ENCODE measurements at regions not wholly inside any gene's neighbourhood (a gene's known extent, or its start where the extent isn't known, plus 50 kb on each side); places are given as distances from the start of the nearest gene placed in this dataset.

GRCh38 chr13:79241697-79242096 is 164.4 kb downstream of the RBM26 start:
- no peak overlapping the region for H3K4me3 ChIP-seq (ENCODE audit: extremely low read depth in 1 of 4, insufficient read depth in 2 of 4, low read depth in 3 of 4, low read length in 4 of 4)
- FAIRE-seq (no peak), DNase-seq (ENCODE audit: low read depth in 1 of 2, low spot score in 2 of 2) (no peak)
- no peak overlapping the region for H3K23ac ChIP-seq (ENCODE audit: insufficient read length)
- H2BK12ac ChIP-seq (ENCODE audit: low read depth, low read length) = no peak overlapping the region; the same call in 1 of the 2 replicates
- H2BK120ac ChIP-seq (replicated peaks; ENCODE audit: low read depth, low read length) = no peak overlapping the region
- no peaks in the 10 kb centered on the region for H3K79me1 ChIP-seq (ENCODE audit: low read depth, low read length)
- no peak overlapping the region for H4K5ac ChIP-seq (ENCODE audit: insufficient read length, low read depth, low read length)
- no peak overlapping the region for H2BK20ac ChIP-seq (ENCODE audit: low read length)
- POLR2A ChIA-PET (ENCODE audit: partially characterized antibody) = no interaction called here
- H3K18ac ChIP-seq (ENCODE audit: extremely low read depth, low read length) = no peak overlapping the region
- H3K27ac ChIP-seq (ENCODE audit: low read depth, low read length) = no peak overlapping the region
- H3K4me1 ChIP-seq (replicated peaks in 1 of 4; ENCODE audit: control insufficient read depth in 3 of 4, insufficient read depth in 4 of 4, low read length in 3 of 4) = peaks cover 0 to 4% (median 1%) of the 10 kb centered on the region in 4 experiments; a peak in 1 of 7 replicates
- H2AFZ ChIP-seq (ENCODE audit: low read length) = 0 out of 2 replicates have a peak overlapping the region, but pooled peaks have one; percentile 72
- no peaks in the 10 kb centered on the region for H3K36me3 ChIP-seq (ENCODE audit: control insufficient read depth in 2 of 4, insufficient read depth in 4 of 4, low read length in 3 of 4)
- 87% methylated on average over 4 of the region's 4 CpGs; no CpG with 5 or more reads in 1 of the 2 experiments for WGBS, 2 experiments (ENCODE audit: extremely low coverage in 1 of 2, insufficient coverage in 1 of 2, insufficient read length in 1 of 2, insufficient replicate concordance in 2 of 2, low coverage in 1 of 2, low lambda C conversion rate in 2 of 2, missing lambda C conversion rate in 1 of 2)
- H3K9ac ChIP-seq (replicated peaks in 1 of 4; ENCODE audit: extremely low read depth in 1 of 4, low read depth in 3 of 4, low read length in 3 of 4) = no peak overlapping the region
- H4K20me1 ChIP-seq (replicated peaks in 1 of 2; ENCODE audit: control insufficient read depth in 1 of 2, insufficient read depth in 2 of 2, low read length in 2 of 2) = no peaks in the 10 kb centered on the region
- no peak overlapping the region for H3K14ac ChIP-seq (ENCODE audit: insufficient read length)
- H4K8ac ChIP-seq (ENCODE audit: extremely low read depth, insufficient read depth, low read length) = no peak overlapping the region
- CTCF ChIA-PET (ENCODE audit: partially characterized antibody) = interaction anchor here (1.0 kb wide), 1 partner anchor 80 kb away, joined by 3 read pairs; no protein-coding TSS in a partner anchor
- no peaks in the 10 kb centered on the region for H3K27me3 ChIP-seq (replicated peaks in 1 of 4; ENCODE audit: control insufficient read depth in 3 of 4, extremely low read depth in 1 of 4, insufficient read depth in 3 of 4, low read length in 3 of 4)
- no peaks in the 10 kb centered on the region for H3K79me2 ChIP-seq (ENCODE audit: control insufficient read depth in 1 of 2, insufficient read depth in 2 of 2, low read length in 2 of 2)
- H3K23me2 ChIP-seq (ENCODE audit: low read depth, low read length) = no peaks in the 10 kb centered on the region
- no peaks in the 10 kb centered on the region for H3K9me3 ChIP-seq (ENCODE audit: insufficient read depth in 2 of 2, low read depth in 1 of 2, low read length in 1 of 2)
- H4K91ac ChIP-seq (replicated peaks; ENCODE audit: insufficient read length, low read length) = no peak overlapping the region
- no peak overlapping the region for H2BK15ac ChIP-seq (ENCODE audit: low read length)
- no peak overlapping the region for H2BK5ac ChIP-seq (ENCODE audit: low read depth, low read length)
- no peak overlapping the region for H2AK5ac ChIP-seq (ENCODE audit: low read depth, low read length)
- H3K56ac ChIP-seq (replicated peaks; ENCODE audit: insufficient read length, low read depth, low read length) = no peak overlapping the region
- no peak overlapping the region for H3K4ac ChIP-seq (replicated peaks; ENCODE audit: insufficient read length, low read depth, low read length)
- H3K4me2 ChIP-seq (ENCODE audit: insufficient read depth in 1 of 2, low read depth in 2 of 2, low read length in 2 of 2) = no peak overlapping the region
- TF ChIP-seq CHD2 (IDR thresholded peaks at IDR 0.05; ENCODE audit: low read length) (no peak), RFX5 (IDR thresholded peaks at IDR 0.05; ENCODE audit: borderline replicate concordance, low read depth, low read length) (no peak), MAFK (IDR thresholded peaks at IDR 0.05; ENCODE audit: low read depth, low read length) (no peak), NANOG (IDR thresholded peaks at IDR 0.05; ENCODE audit: insufficient read depth, low read depth, low read length, poor library complexity, severe bottlenecking) (no peak), PHF8 (conservative IDR thresholded peaks at IDR 0.05; ENCODE audit: low read depth, low read length) (no peak), SIX5 (IDR thresholded peaks at IDR 0.05; ENCODE audit: low read depth, low read length) (no peak), CEBPB (IDR thresholded peaks at IDR 0.05; ENCODE audit: low read depth, low read length) (no peak), SP1 (IDR thresholded peaks at IDR 0.05; ENCODE audit: low read depth, low read length) (no peak), HDAC2 (IDR thresholded peaks at IDR 0.05; ENCODE audit: borderline replicate concordance in 1 of 2, low read depth in 2 of 2, low read length in 2 of 2) (no peak), KDM4A (IDR thresholded peaks at IDR 0.05; ENCODE audit: low read depth, low read length, severe bottlenecking) (no peak), BRCA1 (IDR thresholded peaks at IDR 0.05; ENCODE audit: low read depth, low read length) (no peak), SRF (IDR thresholded peaks at IDR 0.05; ENCODE audit: low read depth, low read length) (no peak), JUND (IDR thresholded peaks at IDR 0.05; ENCODE audit: low read length) (no peak), CBX8 (IDR thresholded peaks at IDR 0.05; ENCODE audit: borderline replicate concordance, low read depth, low read length) (no peak)

Measured in H1 (cell line).